NCI-H1694 (cell line): ENCODE measurements at regions not wholly inside any gene's neighbourhood (a gene's known extent, or its start where the extent isn't known, plus 50 kb on each side); places are given as distances from the start of the nearest gene placed in this dataset.
"Not testable (repeated sequence)": the region's sequence is repeated elsewhere in the genome, so short reads cannot be mapped to it uniquely, and the experiment has no call there.

Experiments
- DNase-seq: peaks from one replicate; lab custom pipeline; 2025; lab: John Stamatoyannopoulos, UW

GRCh38 chr14:53857625-53858344 is 98.8 kb downstream of the BMP4 start:
- no peak for DNase-seq

GRCh38 chr14:53855574-53855973 is 101.1 kb downstream of the BMP4 start:
- DNase-seq = no peak

GRCh38 chr14:53855127-53855526 is 101.5 kb downstream of the BMP4 start:
- no peak for DNase-seq

DNA sequence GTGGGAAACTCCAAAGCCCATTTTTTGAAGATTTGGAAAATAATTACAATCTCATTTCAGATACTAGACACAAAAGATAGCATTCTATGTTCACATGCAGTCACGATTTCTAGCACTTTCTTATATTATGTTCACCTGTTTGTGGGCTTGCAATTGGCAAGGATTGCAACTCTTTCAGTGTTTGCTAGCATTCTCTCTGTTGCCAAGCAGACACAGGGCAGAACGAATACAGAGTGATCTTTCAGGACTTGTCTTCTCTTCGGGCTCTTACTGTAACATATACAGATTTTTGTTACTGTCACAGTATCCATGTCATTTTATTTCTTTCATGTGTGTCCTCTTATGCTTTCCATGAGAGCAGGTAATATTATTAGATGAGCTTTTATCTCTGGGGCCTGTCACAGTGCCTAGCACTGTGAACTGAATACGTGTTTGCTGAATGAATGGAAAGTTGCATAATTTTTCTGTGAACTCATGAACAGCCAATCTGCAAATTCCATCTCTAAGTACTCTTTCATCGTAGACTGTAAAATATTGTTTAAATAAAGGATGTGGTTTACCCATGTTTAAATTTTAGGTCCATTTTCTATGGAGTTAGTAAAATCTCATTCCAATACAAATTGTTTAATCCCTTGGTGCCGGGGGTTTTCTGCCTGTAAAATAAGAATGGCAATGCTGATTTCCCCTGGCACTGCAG is 105.1 kb downstream of the BMP4 start:
- no peak for DNase-seq

DNA sequence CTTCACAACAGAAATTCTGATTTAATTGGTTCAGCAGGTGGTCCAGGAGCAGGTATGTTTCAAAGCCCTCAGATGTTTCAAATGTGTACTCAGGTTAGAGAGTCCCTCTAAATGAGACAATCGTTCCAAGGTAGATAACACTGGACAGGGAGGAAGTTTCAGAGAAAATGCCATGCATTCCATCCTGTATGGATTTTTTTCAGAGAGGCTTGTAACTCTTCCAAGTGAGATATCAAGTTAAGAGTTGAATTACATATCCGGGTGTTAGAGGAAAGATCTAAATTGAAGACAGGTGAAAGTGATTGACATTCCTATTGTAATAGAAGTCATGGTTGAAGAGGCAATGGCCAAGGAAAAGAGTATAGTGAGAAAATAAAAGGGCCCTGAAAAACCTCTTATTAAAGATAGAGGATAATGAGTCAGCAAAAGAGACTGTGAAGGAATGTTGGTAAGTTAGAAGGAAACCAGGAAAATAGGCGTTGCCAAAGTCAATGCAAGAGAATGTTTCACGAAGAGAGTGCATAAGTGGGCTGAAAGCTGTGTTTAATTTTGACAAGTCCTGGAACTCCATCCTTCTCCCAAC is 105.8 kb downstream of the BMP4 start:
- no peak for DNase-seq

GRCh38 chr14:53849549-53849948 is 107.1 kb downstream of the BMP4 start:
- DNase-seq = no peak

GRCh38 chr14:53848854-53849253 is 107.8 kb downstream of the BMP4 start:
- no peak for DNase-seq

GRCh38 chr14:53847881-53848280 is 108.7 kb downstream of the BMP4 start:
- no peak for DNase-seq

DNA sequence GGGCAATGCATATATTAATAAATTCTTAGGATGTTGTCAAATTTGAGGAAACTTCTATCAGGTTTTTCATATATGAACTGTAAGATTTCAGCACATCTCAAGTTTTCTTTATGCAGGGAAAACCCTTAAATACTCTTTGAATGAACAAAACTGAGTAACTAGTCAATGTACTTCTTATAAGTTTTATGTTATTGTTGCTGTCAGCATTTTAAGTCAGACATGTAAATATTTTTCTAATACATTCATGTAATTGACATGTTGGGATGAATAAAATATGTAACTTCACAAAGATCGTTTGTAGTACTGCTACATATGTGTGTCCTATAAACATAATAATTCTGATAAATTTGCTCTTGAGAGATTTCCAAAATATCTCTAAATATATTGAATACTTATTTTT is 109.6 kb downstream of the BMP4 start:
- no peak for DNase-seq

DNA sequence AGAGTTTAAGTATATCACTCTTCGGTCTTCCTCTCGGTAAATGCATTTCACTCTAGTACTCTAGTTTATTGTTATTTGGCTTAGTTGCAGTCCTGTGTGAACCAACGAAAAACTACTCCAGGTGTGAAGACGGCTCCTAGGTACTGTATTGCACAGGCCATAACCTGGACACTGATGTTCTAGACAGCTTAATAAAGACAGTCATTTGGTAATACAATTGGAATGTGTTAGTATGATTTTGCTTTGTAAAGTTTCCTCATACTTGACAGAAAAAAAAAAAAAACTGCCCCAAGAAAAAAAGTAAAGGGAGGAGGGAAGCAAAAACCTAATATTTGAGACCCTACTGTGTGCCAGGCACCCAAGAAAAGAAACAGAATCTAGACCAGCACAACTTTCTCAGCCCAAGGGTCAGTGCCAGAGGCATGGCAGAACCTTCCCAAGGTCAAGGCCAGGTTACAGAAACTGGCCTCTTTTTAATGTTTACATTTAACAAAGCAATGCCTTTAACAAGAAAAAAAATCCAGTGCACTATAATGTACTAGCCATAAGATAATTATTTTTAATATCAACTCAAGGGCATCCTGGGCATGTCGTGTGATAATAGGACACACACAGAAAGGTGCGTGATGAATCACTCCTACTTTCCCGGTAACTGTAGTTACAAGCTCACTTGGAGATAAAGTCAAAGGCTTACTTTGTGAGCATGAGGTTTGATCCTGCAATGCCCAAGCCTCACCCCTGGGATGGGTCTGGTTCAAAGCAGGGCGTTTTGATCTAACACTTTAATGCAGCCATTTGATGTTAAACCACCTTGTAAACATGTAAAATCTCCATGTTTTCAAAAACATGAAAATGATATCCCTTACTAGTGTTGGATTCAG is 110.6 kb downstream of the BMP4 start:
- DNase-seq = no peak

GRCh38 chr14:53842938-53843337 is 113.7 kb downstream of the BMP4 start:
- DNase-seq = no peak

GRCh38 chr14:53841109-53842099 is 115.2 kb downstream of the BMP4 start:
- DNase-seq = no peak

- DNase-seq = no peak
Observed at GRCh38 chr14:53840444-53840843, 116.2 kb downstream of the BMP4 start.

DNA sequence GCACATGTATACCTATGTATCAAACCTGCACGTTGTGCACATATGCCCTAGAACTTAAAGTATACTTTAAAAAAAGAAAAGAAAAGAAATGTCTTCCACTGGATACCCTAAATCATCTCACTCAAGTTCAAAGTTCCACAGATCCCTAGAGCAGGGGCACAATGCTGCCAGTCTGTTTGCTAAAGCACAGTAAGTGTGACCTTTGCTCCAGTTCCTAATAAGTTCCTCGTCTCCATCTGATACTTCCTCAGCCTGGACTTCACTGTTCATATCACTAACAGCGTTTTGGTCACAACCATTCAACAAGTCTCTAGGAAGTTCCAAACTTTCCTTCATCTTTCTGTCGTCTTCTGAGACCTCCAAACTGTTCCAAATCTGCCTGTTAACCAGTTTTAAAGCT is 118.3 kb downstream of the BMP4 start:
- no peak for DNase-seq

GRCh38 chr14:53837656-53838055 is 119.0 kb downstream of the BMP4 start:
- DNase-seq = not testable (repeated sequence)

GRCh38 chr14:53836551-53836950 is 120.1 kb downstream of the BMP4 start:
- no peak for DNase-seq

- DNase-seq = no peak
Observed at GRCh38 chr14:53828820-53829219, 127.8 kb downstream of the BMP4 start.

GRCh38 chr14:53824061-53824460 is 132.6 kb downstream of the BMP4 start:
- DNase-seq = no peak

- no peak for DNase-seq
Observed at GRCh38 chr14:53814392-53814791, 142.2 kb downstream of the BMP4 start.

- DNase-seq = no peak
Observed at GRCh38 chr14:53810221-53810620, 146.4 kb downstream of the BMP4 start.

- no peak for DNase-seq
Observed at GRCh38 chr14:53808042-53808441, 148.6 kb downstream of the BMP4 start.
